Activated T-helper 1 cell treated with anti-CD3 and anti-CD28 coated beads, Interleukin-2, amount 50 U/mL, for 16 hours (primary cell): ENCODE measurements at regions not wholly inside any gene's neighbourhood (a gene's known extent, or its start where the extent isn't known, plus 50 kb on each side); places are given as distances from the start of the nearest gene placed in this dataset.
"Not testable (repeated sequence)": the region's sequence is repeated elsewhere in the genome, so short reads cannot be mapped to it uniquely, and the experiment has no call there.

ENCODE experiments used
- DNase-seq, 2 donors: peaks; one replicate each; pipeline ENCODE4 v3.0.0-alpha.2; 2020; ENCODE audit warnings: low read depth in 1 of 2, low spot score in 1 of 2

- DNase-seq, result not testable (repeated sequence)
Measured at GRCh38 chr12:54799966-54800365, 54.4 kb upstream of the MUCL1 start.

- no peak for DNase-seq
Measured at GRCh38 chr12:54798651-54799050, 55.7 kb upstream of the MUCL1 start.

- DNase-seq, result no peak
Measured at GRCh38 chr12:54796991-54797390, 57.3 kb upstream of the MUCL1 start.

GRCh38 chr12:54795644-54796043 is 58.7 kb upstream of the MUCL1 start:
- no peak for DNase-seq

- DNase-seq, result no peak
Measured at GRCh38 chr12:54786081-54786480, 68.2 kb upstream of the MUCL1 start.

GRCh38 chr12:54784115-54784514 is 70.2 kb upstream of the MUCL1 start:
- DNase-seq, result no peak

GRCh38 chr12:54777031-54777430 is 77.3 kb upstream of the MUCL1 start:
- DNase-seq, result not testable (repeated sequence)

GRCh38 chr12:54773593-54773992 is 80.7 kb upstream of the MUCL1 start:
- DNase-seq, result no peak

GRCh38 chr12:54765652-54766051 is 88.7 kb upstream of the MUCL1 start:
- no peak for DNase-seq

GRCh38 chr12:54762390-54762789 is 91.9 kb upstream of the MUCL1 start:
- DNase-seq, result no peak

- no peak for DNase-seq
Measured at GRCh38 chr12:54759751-54760150, 94.6 kb upstream of the MUCL1 start.

- DNase-seq, result no peak
Measured at GRCh38 chr12:54751493-54751892, 102.8 kb upstream of the MUCL1 start.

GRCh38 chr12:54749191-54749818 is 101.1 kb upstream of the DCD start:
- DNase-seq, result peak in 1 of 2 donors; percentile 2

GRCh38 chr12:54744590-54744989 is 96.4 kb upstream of the DCD start:
- no peak for DNase-seq

- DNase-seq, result no peak
Measured at GRCh38 chr12:54740882-54741281, 92.7 kb upstream of the DCD start.

GRCh38 chr12:54736549-54736948 is 88.4 kb upstream of the DCD start:
- no peak for DNase-seq

GRCh38 chr12:54734196-54734950 is 86.2 kb upstream of the DCD start:
- no peak for DNase-seq

- DNase-seq, result no peak
Measured at GRCh38 chr12:54725233-54725843, 77.2 kb upstream of the DCD start.

GRCh38 chr12:54723379-54724256 is 75.5 kb upstream of the DCD start:
- peak in 1 of 2 donors; percentile 1 for DNase-seq

GRCh38 chr12:54721312-54721711 is 73.1 kb upstream of the DCD start:
- no peak for DNase-seq

- no peak for DNase-seq
Measured at GRCh38 chr12:54719691-54720090, 71.5 kb upstream of the DCD start.
